ENCODE measurements at regions not wholly inside any gene's neighbourhood (a gene's known extent, or its start where the extent isn't known, plus 50 kb on each side); places are given as distances from the start of the nearest gene placed in this dataset.

DNA sequence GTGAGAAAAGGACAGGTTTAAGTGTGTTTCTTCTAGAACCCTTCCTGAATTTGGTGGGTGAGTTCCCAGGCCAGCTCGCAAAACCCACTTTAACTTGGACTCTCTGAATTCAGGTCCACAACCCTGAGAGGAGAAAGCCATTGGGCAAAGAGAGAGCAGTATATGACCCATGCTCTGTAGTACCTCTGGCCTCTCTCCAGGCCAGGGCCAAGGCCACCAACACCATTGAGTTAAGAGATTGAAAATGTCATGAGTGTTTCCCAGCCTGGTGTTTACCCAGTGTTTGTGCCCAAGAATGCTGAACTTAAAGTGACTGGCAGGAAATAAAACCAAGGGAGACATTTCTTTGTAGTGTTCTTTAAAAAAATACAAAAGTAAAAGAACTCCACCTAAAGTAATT, 410.4 kb upstream of the CDH5 start:
- H3K9me3 ChIP-seq (ENCODE audit: control insufficient read depth, insufficient read depth, low read length): no peaks in the 10 kb centered on the region
- no peaks in the 10 kb centered on the region; the same call in 1 of the 2 replicates for H3K27me3 ChIP-seq (ENCODE audit: control insufficient read depth, insufficient read depth, low read length)
- no peak overlapping the region for H3K9ac ChIP-seq (ENCODE audit: low read depth, low read length)
- H3K27ac ChIP-seq (ENCODE audit: low read depth, low read length): no peak overlapping the region
- H3K4me1 ChIP-seq (ENCODE audit: control insufficient read depth, insufficient read depth, low read length): no peaks in the 10 kb centered on the region
- no peak overlapping the region for H3K4me3 ChIP-seq (ENCODE audit: low read depth, low read length)
- no peaks in the 10 kb centered on the region for H3K36me3 ChIP-seq (ENCODE audit: control insufficient read depth, insufficient read depth, low read length)

DNA sequence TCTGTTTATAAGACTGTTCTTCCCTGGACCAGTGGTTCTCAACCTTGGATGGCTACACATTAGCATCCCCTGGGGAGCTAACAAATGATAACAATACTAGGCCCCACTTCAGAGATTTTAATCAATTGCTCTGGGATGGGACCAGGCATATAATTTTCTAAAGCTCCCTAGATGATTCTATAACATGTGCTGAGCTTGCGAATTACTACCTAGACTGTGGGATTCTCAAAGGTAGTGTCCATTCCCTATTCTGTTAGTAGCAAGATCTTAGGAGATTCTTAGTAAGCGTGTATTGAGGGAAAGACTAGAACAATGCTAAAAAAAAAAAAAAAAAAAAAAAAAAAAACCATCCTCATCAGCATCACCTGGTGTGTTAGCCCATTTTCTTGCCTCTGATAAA, 412.0 kb upstream of the CDH5 start:
- H3K27me3 ChIP-seq (ENCODE audit: control insufficient read depth, insufficient read depth, low read length): no peaks in the 10 kb centered on the region; the same call in 1 of the 2 replicates
- no peaks in the 10 kb centered on the region for H3K4me1 ChIP-seq (ENCODE audit: control insufficient read depth, insufficient read depth, low read length)
- no peak overlapping the region for H3K9ac ChIP-seq (ENCODE audit: low read depth, low read length)
- no peaks in the 10 kb centered on the region for H3K9me3 ChIP-seq (ENCODE audit: control insufficient read depth, insufficient read depth, low read length)
- no peak overlapping the region for H3K4me3 ChIP-seq (ENCODE audit: low read depth, low read length)
- H3K36me3 ChIP-seq (ENCODE audit: control insufficient read depth, insufficient read depth, low read length): no peaks in the 10 kb centered on the region
- no peak overlapping the region for H3K27ac ChIP-seq (ENCODE audit: low read depth, low read length)

DNA sequence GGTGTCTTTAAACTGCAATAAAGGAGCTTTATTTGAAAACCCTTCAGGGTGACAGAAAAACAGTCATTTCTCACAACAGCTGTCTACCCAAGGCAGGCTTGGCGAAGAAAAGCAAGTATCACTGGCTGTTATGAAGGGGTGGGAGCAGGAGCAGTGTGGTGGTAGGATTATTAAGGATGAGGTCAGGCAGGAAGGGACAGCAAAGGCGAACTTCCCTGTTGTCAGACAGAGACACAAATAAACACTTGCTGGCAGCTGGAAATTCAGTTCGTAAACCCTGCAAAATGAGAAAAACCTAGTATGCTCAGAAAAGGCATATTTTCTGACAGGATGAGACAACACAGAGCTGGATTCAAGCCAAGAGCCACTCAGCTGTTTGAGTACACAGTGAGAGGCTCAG, 416.3 kb upstream of the CDH5 start:
- Histone ChIP-seq H3K27ac (ENCODE audit: low read depth, low read length) (no peak overlapping the region), H3K9me3 (ENCODE audit: control insufficient read depth, insufficient read depth, low read length) (no peaks in the 10 kb centered on the region), H3K4me3 (ENCODE audit: low read depth, low read length) (no peak overlapping the region), H3K36me3 (ENCODE audit: control insufficient read depth, insufficient read depth, low read length) (no peaks in the 10 kb centered on the region), H3K9ac (ENCODE audit: low read depth, low read length) (no peak overlapping the region), H3K4me1 (ENCODE audit: control insufficient read depth, insufficient read depth, low read length) (no peaks in the 10 kb centered on the region), H3K27me3 (ENCODE audit: control insufficient read depth, insufficient read depth, low read length) (no peaks in the 10 kb centered on the region; the same call in 1 of the 2 replicates)

DNA sequence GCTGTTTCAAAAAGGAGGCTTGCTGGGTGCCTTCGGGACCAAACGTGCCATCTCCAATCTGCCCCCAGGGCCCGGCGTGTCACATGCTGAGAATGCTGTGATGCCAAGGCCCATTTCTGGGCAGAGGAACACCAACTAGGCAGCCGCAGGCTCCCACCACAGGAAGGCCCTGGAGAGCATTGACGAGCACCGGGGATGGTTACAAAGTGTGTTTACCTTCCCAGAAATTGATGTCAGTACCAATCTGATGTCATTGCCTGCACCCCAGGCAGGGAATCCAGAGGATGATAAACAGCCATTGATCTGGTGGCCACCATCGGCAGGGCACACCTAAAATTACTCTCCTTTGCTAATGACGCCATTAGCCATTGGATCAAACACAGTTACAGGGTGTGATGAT, 418.1 kb upstream of the CDH5 start:
- H3K9ac ChIP-seq (ENCODE audit: low read depth, low read length): no peak overlapping the region
- H3K36me3 ChIP-seq (ENCODE audit: control insufficient read depth, insufficient read depth, low read length): no peaks in the 10 kb centered on the region
- H3K27me3 ChIP-seq (ENCODE audit: control insufficient read depth, insufficient read depth, low read length): no peaks in the 10 kb centered on the region; the same call in 1 of the 2 replicates
- H3K4me1 ChIP-seq (ENCODE audit: control insufficient read depth, insufficient read depth, low read length): no peaks in the 10 kb centered on the region
- no peaks in the 10 kb centered on the region for H3K9me3 ChIP-seq (ENCODE audit: control insufficient read depth, insufficient read depth, low read length)
- H3K4me3 ChIP-seq (ENCODE audit: low read depth, low read length): no peak overlapping the region
- no peak overlapping the region for H3K27ac ChIP-seq (ENCODE audit: low read depth, low read length)

DNA sequence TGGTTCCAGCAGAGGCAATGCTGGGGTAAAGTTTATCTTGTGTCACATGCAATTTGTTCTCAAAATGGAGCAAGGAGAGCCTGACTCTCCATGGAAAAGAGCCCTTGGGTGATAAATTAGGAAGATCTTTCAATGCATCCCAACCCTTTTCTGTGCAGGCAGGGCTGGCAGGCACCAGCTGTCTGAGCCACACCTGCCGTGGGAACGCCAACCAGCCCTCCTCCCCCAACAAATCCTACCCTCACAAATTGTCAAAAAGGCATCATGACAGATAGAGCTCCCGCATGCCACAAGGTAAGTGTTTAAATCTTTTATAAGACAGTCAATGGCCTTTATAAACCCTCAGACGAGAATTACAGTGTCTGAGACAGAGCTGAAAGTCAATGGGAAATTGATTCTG, 418.5 kb upstream of the CDH5 start:
- H3K9ac ChIP-seq (ENCODE audit: low read depth, low read length): no peak overlapping the region
- no peaks in the 10 kb centered on the region for H3K9me3 ChIP-seq (ENCODE audit: control insufficient read depth, insufficient read depth, low read length)
- no peaks in the 10 kb centered on the region for H3K4me1 ChIP-seq (ENCODE audit: control insufficient read depth, insufficient read depth, low read length)
- H3K27me3 ChIP-seq (ENCODE audit: control insufficient read depth, insufficient read depth, low read length): no peaks in the 10 kb centered on the region; the same call in 1 of the 2 replicates
- H3K36me3 ChIP-seq (ENCODE audit: control insufficient read depth, insufficient read depth, low read length): no peaks in the 10 kb centered on the region
- no peak overlapping the region for H3K4me3 ChIP-seq (ENCODE audit: low read depth, low read length)
- H3K27ac ChIP-seq (ENCODE audit: low read depth, low read length): no peak overlapping the region

DNA sequence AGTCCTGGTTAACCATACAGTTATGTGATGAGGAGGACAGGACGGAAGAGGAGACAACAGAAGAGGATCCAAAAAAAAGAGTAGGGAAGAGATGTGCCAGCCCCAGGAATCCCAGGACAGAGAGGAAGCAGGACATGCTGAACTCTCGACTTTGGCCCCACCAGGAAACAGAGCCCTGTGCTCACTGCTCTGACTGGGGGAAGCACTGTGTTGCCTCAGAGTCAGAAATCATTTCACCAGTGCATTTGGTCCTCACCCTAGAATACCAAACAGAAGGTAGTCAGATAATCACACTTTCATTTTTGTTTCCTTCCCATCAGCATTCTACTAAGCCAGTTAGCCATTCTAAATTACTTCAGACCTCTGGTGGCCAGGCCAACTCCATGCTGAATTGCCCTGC, 421.0 kb upstream of the CDH5 start:
- H3K9ac ChIP-seq (ENCODE audit: low read depth, low read length): no peak overlapping the region
- H3K27me3 ChIP-seq (ENCODE audit: control insufficient read depth, insufficient read depth, low read length): no peaks in the 10 kb centered on the region
- no peaks in the 10 kb centered on the region for H3K9me3 ChIP-seq (ENCODE audit: control insufficient read depth, insufficient read depth, low read length)
- H3K27ac ChIP-seq (ENCODE audit: low read depth, low read length): no peak overlapping the region
- H3K36me3 ChIP-seq (ENCODE audit: control insufficient read depth, insufficient read depth, low read length): no peaks in the 10 kb centered on the region
- H3K4me1 ChIP-seq (ENCODE audit: control insufficient read depth, insufficient read depth, low read length): no peaks in the 10 kb centered on the region
- no peak overlapping the region for H3K4me3 ChIP-seq (ENCODE audit: low read depth, low read length)

DNA sequence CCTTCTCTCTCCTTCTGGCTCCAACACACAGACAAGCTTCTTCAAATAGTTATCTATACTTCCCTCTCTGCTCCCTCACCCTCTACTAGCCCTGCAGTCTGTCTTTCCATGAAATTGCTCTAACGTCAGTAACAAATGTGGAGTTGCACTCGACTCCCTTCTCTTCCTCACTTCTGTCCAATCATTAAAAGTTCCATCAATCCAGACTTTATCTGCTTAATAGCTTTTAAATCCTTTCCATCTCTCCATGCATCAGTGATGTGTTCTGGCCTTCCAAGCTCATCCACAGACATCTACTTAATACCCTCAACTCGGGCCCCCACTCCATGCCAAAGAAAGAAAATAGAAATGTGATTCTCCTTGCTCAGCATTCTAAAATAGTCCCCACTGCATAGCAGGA, 422.1 kb upstream of the CDH5 start:
- H3K4me1 ChIP-seq (ENCODE audit: control insufficient read depth, insufficient read depth, low read length): no peaks in the 10 kb centered on the region
- H3K9ac ChIP-seq (ENCODE audit: low read depth, low read length): no peak overlapping the region
- H3K27me3 ChIP-seq (ENCODE audit: control insufficient read depth, insufficient read depth, low read length): no peaks in the 10 kb centered on the region
- H3K27ac ChIP-seq (ENCODE audit: low read depth, low read length): no peak overlapping the region
- H3K4me3 ChIP-seq (ENCODE audit: low read depth, low read length): no peak overlapping the region
- H3K36me3 ChIP-seq (ENCODE audit: control insufficient read depth, insufficient read depth, low read length): no peaks in the 10 kb centered on the region
- H3K9me3 ChIP-seq (ENCODE audit: control insufficient read depth, insufficient read depth, low read length): no peaks in the 10 kb centered on the region

DNA sequence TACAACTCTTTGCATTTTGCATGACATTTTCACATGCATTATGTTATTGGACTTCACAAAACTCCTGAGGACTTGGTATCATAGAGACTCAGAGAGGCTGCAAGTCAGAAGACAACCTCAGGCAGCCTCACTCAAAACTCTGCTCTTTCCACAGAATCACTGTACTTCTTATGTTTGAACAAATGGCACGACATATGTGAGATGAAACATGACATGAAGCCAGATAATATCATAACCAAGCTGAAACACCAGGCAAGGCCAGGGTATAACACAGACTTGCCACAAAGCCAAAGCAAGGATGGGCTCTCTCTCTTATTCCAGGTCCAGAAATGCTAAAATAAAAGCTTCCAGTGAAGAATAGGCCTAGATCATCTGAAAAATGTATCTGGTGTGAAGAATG, 425.8 kb upstream of the CDH5 start:
- H3K9ac ChIP-seq (ENCODE audit: low read depth, low read length): no peak overlapping the region
- H3K4me1 ChIP-seq (ENCODE audit: control insufficient read depth, insufficient read depth, low read length): no peaks in the 10 kb centered on the region
- no peaks in the 10 kb centered on the region for H3K9me3 ChIP-seq (ENCODE audit: control insufficient read depth, insufficient read depth, low read length)
- H3K36me3 ChIP-seq (ENCODE audit: control insufficient read depth, insufficient read depth, low read length): no peaks in the 10 kb centered on the region
- H3K27me3 ChIP-seq (ENCODE audit: control insufficient read depth, insufficient read depth, low read length): no peaks in the 10 kb centered on the region
- H3K27ac ChIP-seq (ENCODE audit: low read depth, low read length): no peak overlapping the region
- H3K4me3 ChIP-seq (ENCODE audit: low read depth, low read length): no peak overlapping the region

DNA sequence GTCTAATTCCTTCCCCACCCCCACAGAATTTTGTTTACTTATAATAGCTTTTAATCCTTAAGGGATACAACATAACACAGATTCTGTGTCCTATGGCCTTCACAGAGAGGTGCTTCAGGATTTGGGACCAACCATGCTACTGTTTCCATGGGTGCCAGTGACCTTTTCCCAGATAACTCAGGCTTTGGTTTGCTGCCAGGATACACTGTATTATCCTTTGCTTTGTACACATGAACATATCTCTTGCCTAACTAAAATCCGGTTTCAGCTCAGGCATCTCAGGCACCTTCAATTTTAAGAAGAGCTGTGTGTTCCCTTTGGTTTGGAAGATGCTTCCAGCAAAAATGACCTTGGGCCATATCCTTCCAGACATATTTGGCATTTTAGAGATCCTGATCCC, 428.4 kb upstream of the CDH5 start:
- H3K27ac ChIP-seq (ENCODE audit: low read depth, low read length): no peak overlapping the region
- no peaks in the 10 kb centered on the region for H3K36me3 ChIP-seq (ENCODE audit: control insufficient read depth, insufficient read depth, low read length)
- H3K9me3 ChIP-seq (ENCODE audit: control insufficient read depth, insufficient read depth, low read length): no peaks in the 10 kb centered on the region
- no peak overlapping the region for H3K4me3 ChIP-seq (ENCODE audit: low read depth, low read length)
- H3K9ac ChIP-seq (ENCODE audit: low read depth, low read length): no peak overlapping the region
- H3K4me1 ChIP-seq (ENCODE audit: control insufficient read depth, insufficient read depth, low read length): no peaks in the 10 kb centered on the region
- no peaks in the 10 kb centered on the region for H3K27me3 ChIP-seq (ENCODE audit: control insufficient read depth, insufficient read depth, low read length)

DNA sequence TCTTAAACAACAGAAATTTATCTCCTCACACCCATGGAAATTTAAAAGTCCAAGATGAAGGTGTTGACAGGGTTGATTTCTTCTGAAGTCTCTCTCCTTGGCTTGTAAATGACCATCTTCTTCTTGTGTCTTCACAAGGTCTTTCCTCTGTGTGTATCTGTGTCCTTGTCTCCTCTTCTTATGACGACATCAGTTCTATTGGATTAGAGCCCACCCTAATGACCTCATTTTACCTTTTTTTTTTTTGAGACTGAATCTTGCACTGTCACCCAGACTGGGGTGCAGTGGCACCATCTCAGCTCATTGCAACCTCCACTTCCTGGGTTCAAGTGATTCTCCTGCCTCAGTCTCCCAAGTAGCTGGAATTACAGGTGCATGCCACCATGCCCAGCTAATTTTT, 429.0 kb upstream of the CDH5 start:
- Histone ChIP-seq H3K4me3 (ENCODE audit: low read depth, low read length) (no peak overlapping the region), H3K27ac (ENCODE audit: low read depth, low read length) (no peak overlapping the region), H3K36me3 (ENCODE audit: control insufficient read depth, insufficient read depth, low read length) (no peaks in the 10 kb centered on the region), H3K4me1 (ENCODE audit: control insufficient read depth, insufficient read depth, low read length) (no peaks in the 10 kb centered on the region), H3K9ac (ENCODE audit: low read depth, low read length) (no peak overlapping the region), H3K27me3 (ENCODE audit: control insufficient read depth, insufficient read depth, low read length) (no peaks in the 10 kb centered on the region), H3K9me3 (ENCODE audit: control insufficient read depth, insufficient read depth, low read length) (no peaks in the 10 kb centered on the region)

DNA sequence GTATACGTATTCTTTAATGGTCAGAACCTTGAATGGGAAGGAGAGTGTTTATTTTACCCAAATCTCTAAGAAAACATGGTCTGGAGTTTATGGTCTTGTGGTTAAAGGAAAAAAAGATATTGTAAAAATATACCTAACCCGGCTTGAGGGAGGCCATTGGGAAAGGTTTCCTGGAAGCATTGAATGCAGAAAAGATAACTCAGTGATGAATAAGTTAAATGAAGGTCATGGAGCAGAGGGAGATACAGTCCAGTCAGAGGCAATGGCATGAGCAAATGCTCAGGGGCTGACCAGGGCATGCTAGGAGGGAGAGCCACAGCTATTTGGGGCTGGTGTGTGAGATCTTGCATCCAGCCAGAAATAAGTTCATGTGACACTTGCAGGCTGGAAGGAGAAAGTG, 430.4 kb upstream of the CDH5 start:
- no peaks in the 10 kb centered on the region for H3K9me3 ChIP-seq (ENCODE audit: control insufficient read depth, insufficient read depth, low read length)
- no peak overlapping the region for H3K4me3 ChIP-seq (ENCODE audit: low read depth, low read length)
- H3K27ac ChIP-seq (ENCODE audit: low read depth, low read length): no peak overlapping the region
- no peak overlapping the region for H3K9ac ChIP-seq (ENCODE audit: low read depth, low read length)
- no peaks in the 10 kb centered on the region for H3K27me3 ChIP-seq (ENCODE audit: control insufficient read depth, insufficient read depth, low read length)
- H3K4me1 ChIP-seq (ENCODE audit: control insufficient read depth, insufficient read depth, low read length): no peaks in the 10 kb centered on the region
- H3K36me3 ChIP-seq (ENCODE audit: control insufficient read depth, insufficient read depth, low read length): no peaks in the 10 kb centered on the region

DNA sequence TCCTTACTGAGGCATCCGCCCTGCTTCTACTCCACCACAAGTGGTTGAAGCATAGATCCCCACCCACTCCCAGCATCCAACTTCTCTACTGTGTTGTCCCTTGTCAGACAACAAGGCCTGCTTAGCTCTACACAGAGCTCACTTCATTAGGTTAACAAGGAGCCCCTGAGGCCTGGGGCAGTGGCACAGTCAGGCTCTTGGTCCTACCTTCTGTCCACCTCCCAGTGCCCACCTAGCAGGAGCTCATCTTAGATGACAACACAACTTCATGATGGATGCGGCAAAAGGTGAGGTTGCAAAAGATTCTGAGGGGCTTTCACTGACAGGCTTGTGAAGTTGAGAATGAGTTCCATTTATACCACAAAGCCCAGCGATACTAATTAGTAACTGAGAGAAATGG, 432.0 kb upstream of the CDH5 start:
- Histone ChIP-seq H3K9ac (ENCODE audit: low read depth, low read length) (no peak overlapping the region), H3K27me3 (ENCODE audit: control insufficient read depth, insufficient read depth, low read length) (no peaks in the 10 kb centered on the region), H3K4me1 (ENCODE audit: control insufficient read depth, insufficient read depth, low read length) (no peaks in the 10 kb centered on the region), H3K4me3 (ENCODE audit: low read depth, low read length) (no peak overlapping the region), H3K36me3 (ENCODE audit: control insufficient read depth, insufficient read depth, low read length) (no peaks in the 10 kb centered on the region), H3K27ac (ENCODE audit: low read depth, low read length) (no peak overlapping the region), H3K9me3 (ENCODE audit: control insufficient read depth, insufficient read depth, low read length) (no peaks in the 10 kb centered on the region)

Data from HUES48 (cell line).